Ascending aorta (tissue), 2 donors: ENCODE measurements at regions not wholly inside any gene's neighbourhood (a gene's known extent, or its start where the extent isn't known, plus 50 kb on each side); places are given as distances from the start of the nearest gene placed in this dataset.

Source experiments
- DNase-seq, 2 donors: peaks; one replicate each; pipeline ENCODE4 v3.0.0-alpha.2; 2019; ENCODE audit warnings: low spot score in 2 of 2
- H3K27ac ChIP-seq, 2 donors: fragments of 200-600 bp; sonication (generic); one replicate each; pipeline ENCODE4 v1.5.1; 2016 to 2017; ENCODE audit warnings: mild to moderate bottlenecking in 1 of 2
- H3K27me3 ChIP-seq: fragments of 200-600 bp; sonication (generic); one replicate; pipeline ENCODE4 v1.5.1; 2017
- H3K36me3 ChIP-seq, 2 donors: fragments of 200-600 bp; sonication (generic); one replicate each; pipeline ENCODE4 v1.5.1; 2016
- H3K4me1 ChIP-seq, 2 donors: fragments of 200-600 bp; sonication (generic); one replicate each; pipeline ENCODE4 v1.5.1; 2016 to 2017; ENCODE audit warnings: mild to moderate bottlenecking in 1 of 2
- H3K4me3 ChIP-seq, 2 donors: fragments of 200-600 bp; sonication (generic); one replicate each; pipeline ENCODE4 v1.5.1; 2016 to 2017; ENCODE audit warnings: mild to moderate bottlenecking in 1 of 2
- H3K9me3 ChIP-seq, 2 donors: fragments of 200-600 bp; sonication (generic); one replicate each; pipeline ENCODE4 v1.5.1; 2016
- CTCF ChIP-seq, 3 experiments: fragments of 200-600 bp in 2 of 3; fragments of 450-650 bp in 1 of 3; sonication (generic) in 2 of 3; IDR thresholded peaks; one replicate each; pipeline ENCODE4 v1.5.1; 2016 to 2019; ENCODE audit warnings: antibody characterized with exemption in 3 of 3, mild to moderate bottlenecking in 1 of 3, moderate library complexity in 1 of 3
- intact Hi-C: fragments of 100-400 bp; cut with DNase I; formaldehyde crosslinking; loops from one replicate; pipeline ENCODE4 v1.15.1; 2023

GRCh38 chr2:145914716-145915115 is 1394.8 kb upstream of the ZEB2 start:
- H3K36me3 ChIP-seq: no peaks in the 10 kb centered on the region
- no peak overlapping the region for H3K27ac ChIP-seq
- no peak for TF ChIP-seq CTCF (IDR thresholded peaks at IDR 0.05)
- no peaks in the 10 kb centered on the region for H3K27me3 ChIP-seq
- peaks cover 0 to 2% of the 10 kb centered on the region in 2 donors for H3K4me1 ChIP-seq
- no peaks in the 10 kb centered on the region for H3K9me3 ChIP-seq
- intact Hi-C loops: no loop called here
- no peak for DNase-seq
- H3K4me3 ChIP-seq: no peak overlapping the region

GRCh38 chr2:145910416-145910815 is 1390.5 kb upstream of the ZEB2 start:
- Histone ChIP-seq H3K9me3 (no peaks in the 10 kb centered on the region), H3K4me1 (no peaks in the 10 kb centered on the region), H3K36me3 (no peaks in the 10 kb centered on the region), H3K27ac (no peak overlapping the region), H3K4me3 (no peak overlapping the region), H3K27me3 (no peaks in the 10 kb centered on the region)
- no peak for DNase-seq
- intact Hi-C loops: no loop called here
- TF ChIP-seq CTCF (IDR thresholded peaks at IDR 0.05): no peak

- H3K27ac ChIP-seq: no peak overlapping the region
- no peaks in the 10 kb centered on the region for H3K36me3 ChIP-seq
- no peak overlapping the region for H3K4me3 ChIP-seq
- H3K27me3 ChIP-seq: no peaks in the 10 kb centered on the region
- intact Hi-C loops: no loop called here
- H3K9me3 ChIP-seq: no peaks in the 10 kb centered on the region
- no peak for DNase-seq
- no peaks in the 10 kb centered on the region for H3K4me1 ChIP-seq
- no peak for TF ChIP-seq CTCF (IDR thresholded peaks at IDR 0.05)
Observed at GRCh38 chr2:145909766-145910165, 1389.8 kb upstream of the ZEB2 start.

GRCh38 chr2:145909175-145909755 is 1389.3 kb upstream of the ZEB2 start:
- intact Hi-C loops: no loop called here
- Histone ChIP-seq H3K36me3 (no peaks in the 10 kb centered on the region), H3K4me1 (no peaks in the 10 kb centered on the region), H3K9me3 (no peaks in the 10 kb centered on the region), H3K4me3 (no peak overlapping the region), H3K27ac (no peak overlapping the region), H3K27me3 (no peaks in the 10 kb centered on the region)
- TF ChIP-seq CTCF (IDR thresholded peaks at IDR 0.05): no peak
- DNase-seq: no peak

GRCh38 chr2:145906354-145906753 is 1386.4 kb upstream of the ZEB2 start:
- Histone ChIP-seq H3K27ac (no peak overlapping the region), H3K4me1 (no peaks in the 10 kb centered on the region), H3K27me3 (no peaks in the 10 kb centered on the region), H3K4me3 (no peak overlapping the region), H3K36me3 (no peaks in the 10 kb centered on the region), H3K9me3 (no peaks in the 10 kb centered on the region)
- DNase-seq: no peak
- intact Hi-C loops: no loop called here
- no peak for TF ChIP-seq CTCF (IDR thresholded peaks at IDR 0.05)

GRCh38 chr2:145905371-145905770 is 1385.5 kb upstream of the ZEB2 start:
- intact Hi-C loops: no loop called here
- Histone ChIP-seq H3K27me3 (no peaks in the 10 kb centered on the region), H3K27ac (no peak overlapping the region), H3K4me3 (no peak overlapping the region), H3K36me3 (no peaks in the 10 kb centered on the region), H3K4me1 (no peaks in the 10 kb centered on the region), H3K9me3 (no peaks in the 10 kb centered on the region)
- no peak for DNase-seq
- TF ChIP-seq CTCF (IDR thresholded peaks at IDR 0.05): no peak
